Activated CD8-positive, alpha-beta memory T cell treated with anti-CD3 and anti-CD28 coated beads, Interleukin-2, amount 10 ng/mL, durations not matched to agents 7 days and 5 days (primary cell): ENCODE measurements at regions not wholly inside any gene's neighbourhood (a gene's known extent, or its start where the extent isn't known, plus 50 kb on each side); places are given as distances from the start of the nearest gene placed in this dataset.

ENCODE experiments used
- ATAC-seq: fragments of 150-1000 bp; cut with Tn5 transposase; one replicate; pipeline ENCODE4 v1.10.0; 2021; ENCODE audit warnings: moderate library complexity
- CTCF ChIA-PET: fragments of 350-600 bp; sonication (Branson Sonifier 250); formaldehyde crosslinking; loops from one replicate; lab custom pipeline; 2021; ENCODE audit warnings: antibody characterized with exemption; lab: Charles Lee
- DNase-seq: peaks from one replicate; pipeline ENCODE4 v3.0.0-alpha.2; 2020
- H3K27ac Mint-ChIP-seq: one replicate; pipeline ENCODE4 v1.8.0; 2021; ENCODE audit warnings: mild to moderate bottlenecking, mixed read lengths
- H3K27me3 Mint-ChIP-seq: one replicate; pipeline ENCODE4 v1.8.0; 2021; ENCODE audit warnings: mixed read lengths
- H3K36me3 Mint-ChIP-seq: one replicate; pipeline ENCODE4 v1.8.0; 2021; ENCODE audit warnings: mild to moderate bottlenecking, mixed read lengths
- H3K4me1 Mint-ChIP-seq: one replicate; pipeline ENCODE4 v1.8.0; 2021; ENCODE audit warnings: mixed read lengths
- H3K4me3 Mint-ChIP-seq: one replicate; pipeline ENCODE4 v1.8.0; 2021; ENCODE audit warnings: mild to moderate bottlenecking, moderate library complexity, mixed read lengths
- H3K9me3 Mint-ChIP-seq: one replicate; pipeline ENCODE4 v1.8.0; 2022; ENCODE audit warnings: low read depth, mixed read lengths

- DNase-seq (no peak), ATAC-seq (no peak)
- no peak overlapping the region for H3K27ac Mint-ChIP-seq
- no peaks in the 10 kb centered on the region for H3K27me3 Mint-ChIP-seq
- H3K36me3 Mint-ChIP-seq: no peaks in the 10 kb centered on the region
- no peaks in the 10 kb centered on the region for H3K4me1 Mint-ChIP-seq
- H3K9me3 Mint-ChIP-seq: no peaks in the 10 kb centered on the region
- H3K4me3 Mint-ChIP-seq: no peak overlapping the region
- CTCF ChIA-PET: no interaction called here
Observed at GRCh38 chr3:115436767-115437301, 186.5 kb upstream of the GAP43 start.

- H3K27ac Mint-ChIP-seq: no peak overlapping the region
- DNase-seq: no peak
- no peak overlapping the region for H3K4me3 Mint-ChIP-seq
- no peaks in the 10 kb centered on the region for H3K27me3 Mint-ChIP-seq
- no peaks in the 10 kb centered on the region for H3K9me3 Mint-ChIP-seq
- no peaks in the 10 kb centered on the region for H3K4me1 Mint-ChIP-seq
- CTCF ChIA-PET: no interaction called here
- no peak for ATAC-seq
- H3K36me3 Mint-ChIP-seq: no peaks in the 10 kb centered on the region
Observed at GRCh38 chr3:115438799-115439198, 184.5 kb upstream of the GAP43 start.

DNA sequence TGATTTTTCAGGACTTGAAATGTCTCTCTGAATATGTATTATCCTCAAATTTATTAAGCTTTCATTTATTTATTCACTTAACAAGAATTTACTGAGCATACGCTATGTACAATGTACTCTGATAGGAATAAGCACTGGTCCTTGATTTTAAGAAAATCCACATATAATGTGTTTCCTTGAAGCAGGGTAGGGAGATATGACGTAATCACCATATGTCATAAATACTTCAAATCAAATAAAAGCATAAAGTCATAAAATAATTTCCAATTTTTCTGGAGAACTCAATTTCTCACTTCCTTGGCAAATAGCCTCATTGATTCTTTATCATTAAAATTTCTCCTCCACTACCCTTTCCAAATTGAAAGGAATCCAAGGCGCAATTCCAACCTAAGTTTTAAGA, 177.8 kb upstream of the GAP43 start:
- Mint-ChIP-seq H3K27ac (no peak overlapping the region), H3K9me3 (no peaks in the 10 kb centered on the region), H3K4me1 (no peaks in the 10 kb centered on the region), H3K4me3 (no peak overlapping the region), H3K27me3 (no peaks in the 10 kb centered on the region), H3K36me3 (no peaks in the 10 kb centered on the region)
- DNase-seq (no peak), ATAC-seq (no peak)
- CTCF ChIA-PET: no interaction called here

- CTCF ChIA-PET: no interaction called here
- no peaks in the 10 kb centered on the region for H3K36me3 Mint-ChIP-seq
- H3K27me3 Mint-ChIP-seq: no peaks in the 10 kb centered on the region
- no peak overlapping the region for H3K27ac Mint-ChIP-seq
- no peak overlapping the region for H3K4me3 Mint-ChIP-seq
- DNase-seq (no peak), ATAC-seq (no peak)
- no peaks in the 10 kb centered on the region for H3K9me3 Mint-ChIP-seq
- no peaks in the 10 kb centered on the region for H3K4me1 Mint-ChIP-seq
Observed at GRCh38 chr3:115448851-115449250, 174.5 kb upstream of the GAP43 start.

DNA sequence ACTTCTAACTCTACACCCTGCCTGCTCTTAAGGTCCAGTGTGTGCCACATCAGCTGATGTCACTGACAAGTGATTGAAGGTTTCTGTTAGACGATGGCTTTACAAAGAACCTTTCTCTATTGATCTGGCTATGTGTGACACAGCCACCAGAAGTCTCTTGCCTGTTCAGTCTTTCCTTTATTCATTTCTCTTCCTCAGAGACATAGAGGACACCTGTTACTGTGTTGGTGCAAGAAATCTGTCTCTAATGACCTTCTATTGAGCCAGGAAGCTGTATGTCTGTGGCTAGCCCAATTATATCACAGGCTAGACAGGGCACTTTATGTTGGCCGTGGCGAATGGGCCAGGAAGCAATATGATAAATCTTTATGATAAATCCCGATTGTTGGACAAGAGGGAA, 173.3 kb upstream of the GAP43 start:
- Mint-ChIP-seq H3K9me3 (no peaks in the 10 kb centered on the region), H3K27ac (no peak overlapping the region)
- CTCF ChIA-PET: no interaction called here

GRCh38 chr3:115464036-115464435, 159.3 kb upstream of the GAP43 start:
- Mint-ChIP-seq H3K4me1 (no peaks in the 10 kb centered on the region), H3K36me3 (no peaks in the 10 kb centered on the region), H3K4me3 (no peak overlapping the region), H3K27me3 (peaks cover 4% of the 10 kb centered on the region), H3K9me3 (no peaks in the 10 kb centered on the region), H3K27ac (no peak overlapping the region)
- CTCF ChIA-PET: no interaction called here
- DNase-seq: no peak
- no peak for ATAC-seq

More for the DNA sequence above, 173.3 kb upstream of the GAP43 start:
- H3K36me3 Mint-ChIP-seq: no peaks in the 10 kb centered on the region
- no peaks in the 10 kb centered on the region for H3K4me1 Mint-ChIP-seq
- no peak for DNase-seq
- no peak for ATAC-seq
- no peak overlapping the region for H3K4me3 Mint-ChIP-seq
- H3K27me3 Mint-ChIP-seq: no peaks in the 10 kb centered on the region

DNA sequence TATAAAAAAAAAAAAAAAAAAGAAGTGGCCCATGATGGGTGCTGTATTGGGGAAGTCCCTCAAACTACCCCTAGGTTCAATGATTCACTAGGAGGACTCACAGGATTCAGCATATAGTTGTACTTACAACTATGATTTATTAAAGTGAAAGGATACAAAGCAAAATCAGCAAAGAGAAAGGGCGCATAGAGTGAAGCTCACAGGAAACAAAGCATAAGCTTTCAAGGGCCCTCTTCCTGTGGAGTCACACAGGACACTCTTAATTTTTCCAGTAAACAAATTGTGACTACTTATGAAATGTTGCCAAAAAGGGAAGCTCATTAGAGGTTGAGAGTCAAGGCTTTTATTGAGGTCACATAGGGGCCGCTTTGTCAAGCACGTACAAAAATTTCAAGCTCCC, 153.7 kb upstream of the GAP43 start:
- ATAC-seq (no peak), DNase-seq (no peak)
- no peak overlapping the region for H3K27ac Mint-ChIP-seq
- CTCF ChIA-PET: no interaction called here
- peaks cover 4% of the 10 kb centered on the region for H3K27me3 Mint-ChIP-seq
- no peaks in the 10 kb centered on the region for H3K9me3 Mint-ChIP-seq
- H3K4me3 Mint-ChIP-seq: no peak overlapping the region
- H3K36me3 Mint-ChIP-seq: no peaks in the 10 kb centered on the region
- no peaks in the 10 kb centered on the region for H3K4me1 Mint-ChIP-seq

GRCh38 chr3:115470254-115470653, 153.1 kb upstream of the GAP43 start:
- no peaks in the 10 kb centered on the region for H3K36me3 Mint-ChIP-seq
- no peak overlapping the region for H3K27ac Mint-ChIP-seq
- DNase-seq (no peak), ATAC-seq (no peak)
- CTCF ChIA-PET: no interaction called here
- peaks cover 4% of the 10 kb centered on the region for H3K27me3 Mint-ChIP-seq
- H3K9me3 Mint-ChIP-seq: no peaks in the 10 kb centered on the region
- no peaks in the 10 kb centered on the region for H3K4me1 Mint-ChIP-seq
- no peak overlapping the region for H3K4me3 Mint-ChIP-seq

DNA sequence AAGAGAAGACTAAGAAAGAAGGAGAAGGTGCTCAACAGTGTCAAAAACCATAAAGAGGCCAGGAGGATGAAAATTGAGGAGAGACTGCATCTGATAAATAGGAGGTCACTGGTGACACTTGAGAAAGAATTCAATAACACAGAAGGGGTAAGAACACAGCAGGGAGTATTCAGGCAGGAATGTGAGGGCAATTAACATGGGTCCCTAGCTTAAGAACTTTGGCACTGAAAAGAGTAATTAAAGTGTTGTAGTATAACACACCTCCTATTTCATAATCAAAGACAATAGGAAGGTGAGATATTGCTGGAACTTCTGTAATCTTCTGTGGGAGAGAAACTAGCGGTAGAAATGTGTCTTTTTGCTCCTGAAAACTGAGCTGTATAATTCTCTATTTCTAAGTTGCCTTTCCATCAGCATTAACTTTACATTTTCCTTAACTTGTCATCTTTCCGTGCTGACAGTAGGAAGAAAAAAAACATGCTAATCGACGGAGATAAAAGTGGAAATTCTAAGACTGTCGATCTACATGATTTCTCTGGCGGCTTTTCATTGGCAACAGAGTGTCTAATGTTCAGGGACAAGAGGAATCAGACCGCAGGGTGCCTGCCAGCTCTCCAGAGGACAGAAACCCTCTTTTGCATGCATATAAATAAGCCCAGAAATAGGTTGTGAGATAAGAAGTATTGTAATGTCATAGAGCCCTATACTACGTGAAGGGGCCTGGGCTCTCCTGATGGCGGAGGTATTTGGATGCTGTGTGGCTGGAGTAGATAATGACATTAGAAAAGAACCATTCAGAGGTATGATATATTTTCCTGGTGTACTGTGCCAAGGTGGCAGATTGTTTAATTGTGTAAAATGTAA, 147.9 kb upstream of the GAP43 start:
- Mint-ChIP-seq H3K4me1 (no peaks in the 10 kb centered on the region), H3K4me3 (no peak overlapping the region), H3K9me3 (no peaks in the 10 kb centered on the region), H3K27me3 (peaks cover 7% of the 10 kb centered on the region), H3K27ac (no peak overlapping the region), H3K36me3 (no peaks in the 10 kb centered on the region)
- no peak for ATAC-seq
- CTCF ChIA-PET: no interaction called here
- DNase-seq: no peak

GRCh38 chr3:115476472-115476871, 146.8 kb upstream of the GAP43 start:
- no peaks in the 10 kb centered on the region for H3K9me3 Mint-ChIP-seq
- H3K27me3 Mint-ChIP-seq: peaks cover 9% of the 10 kb centered on the region
- no peak for DNase-seq
- no peaks in the 10 kb centered on the region for H3K4me1 Mint-ChIP-seq
- no peaks in the 10 kb centered on the region for H3K36me3 Mint-ChIP-seq
- H3K27ac Mint-ChIP-seq: no peak overlapping the region
- no peak for ATAC-seq
- CTCF ChIA-PET: no interaction called here
- H3K4me3 Mint-ChIP-seq: no peak overlapping the region

DNA sequence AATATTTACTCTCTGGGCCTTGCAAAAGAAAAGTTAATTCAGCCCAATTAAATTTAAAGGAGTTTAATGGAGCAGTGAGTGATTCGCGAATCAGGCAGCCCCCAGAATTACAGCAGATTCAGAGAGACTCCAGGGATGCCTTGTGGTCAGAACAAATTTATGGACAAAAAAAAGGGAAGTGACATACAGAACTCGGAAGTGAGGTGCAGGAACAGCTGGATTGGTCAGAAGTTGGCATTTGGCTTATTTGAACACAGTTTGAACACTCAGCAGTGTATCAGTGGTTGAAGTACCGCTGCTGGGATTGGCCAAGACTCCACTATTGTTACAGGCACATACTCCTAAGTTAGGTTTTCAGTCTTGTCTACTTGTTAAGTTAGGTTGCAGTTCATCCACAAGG, 145.0 kb upstream of the GAP43 start:
- no peak for ATAC-seq
- H3K27me3 Mint-ChIP-seq: peaks cover 14% of the 10 kb centered on the region
- CTCF ChIA-PET: no interaction called here
- H3K36me3 Mint-ChIP-seq: no peaks in the 10 kb centered on the region
- H3K9me3 Mint-ChIP-seq: no peaks in the 10 kb centered on the region
- H3K4me3 Mint-ChIP-seq: no peak overlapping the region
- H3K27ac Mint-ChIP-seq: no peak overlapping the region
- no peaks in the 10 kb centered on the region for H3K4me1 Mint-ChIP-seq
- DNase-seq: no peak

GRCh38 chr3:115486880-115487279, 136.4 kb upstream of the GAP43 start:
- Mint-ChIP-seq H3K4me3 (no peak overlapping the region), H3K27me3 (peaks cover 21% of the 10 kb centered on the region), H3K36me3 (no peaks in the 10 kb centered on the region), H3K4me1 (no peaks in the 10 kb centered on the region), H3K9me3 (no peaks in the 10 kb centered on the region), H3K27ac (no peak overlapping the region)
- ATAC-seq (no peak), DNase-seq (no peak)
- CTCF ChIA-PET: interaction anchor here (0.9 kb wide), 1 partner anchor 9 kb away, joined by 3 read pairs; no protein-coding TSS in a partner anchor

- Mint-ChIP-seq H3K9me3 (no peaks in the 10 kb centered on the region), H3K4me1 (no peaks in the 10 kb centered on the region), H3K27me3 (peaks cover 19% of the 10 kb centered on the region), H3K27ac (no peak overlapping the region), H3K36me3 (no peaks in the 10 kb centered on the region), H3K4me3 (no peak overlapping the region)
- CTCF ChIA-PET: no interaction called here
- no peak for ATAC-seq
- no peak for DNase-seq
Observed at GRCh38 chr3:115487968-115488367, 135.3 kb upstream of the GAP43 start.

GRCh38 chr3:115488409-115488808, 134.9 kb upstream of the GAP43 start:
- Mint-ChIP-seq H3K4me3 (no peak overlapping the region), H3K27ac (no peak overlapping the region), H3K36me3 (no peaks in the 10 kb centered on the region), H3K9me3 (no peaks in the 10 kb centered on the region), H3K27me3 (peaks cover 21% of the 10 kb centered on the region), H3K4me1 (no peaks in the 10 kb centered on the region)
- DNase-seq (no peak), ATAC-seq (no peak)
- CTCF ChIA-PET: no interaction called here
